GM19240 (cell line): ENCODE measurements at regions not wholly inside any gene's neighbourhood (a gene's known extent, or its start where the extent isn't known, plus 50 kb on each side); places are given as distances from the start of the nearest gene placed in this dataset.
A peak's percentile ranks its signal among the peaks of the same experiment; 100 is the strongest.

ENCODE experiments used
- DNase-seq: peaks from one replicate; pipeline ENCODE4 v3.0.0; 2011; ENCODE audit warnings: low spot score; ENCODE audit not compliant: insufficient read length

DNA sequence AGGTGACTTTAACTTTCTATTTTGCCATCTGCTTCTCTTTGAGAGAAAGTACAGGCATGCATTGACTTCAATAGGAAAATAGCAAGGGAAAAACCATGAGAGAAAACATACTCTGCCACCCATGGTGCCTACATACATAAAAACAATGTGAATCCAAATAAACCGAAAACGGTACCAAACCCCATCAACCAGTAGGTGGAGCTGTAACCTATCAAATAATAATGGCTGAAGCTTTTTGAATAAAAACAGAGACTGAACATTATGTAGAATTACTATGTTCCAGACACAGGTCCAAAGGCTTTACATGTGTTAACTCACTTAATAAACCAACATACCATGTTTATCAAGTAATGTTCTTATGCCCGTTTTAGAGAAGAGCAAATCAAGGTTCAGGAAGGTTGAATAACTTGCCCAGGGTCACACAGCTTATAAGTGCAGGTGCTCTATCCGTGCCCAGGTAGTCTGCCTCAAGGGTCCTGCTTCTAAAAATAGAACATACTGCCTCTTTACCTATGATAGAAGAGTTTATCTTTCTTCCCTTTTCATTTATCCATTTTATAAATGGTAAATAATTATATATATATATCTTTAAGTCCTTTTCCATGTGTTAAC, 293.9 kb upstream of the SYT4 start:
- DNase-seq = peak; percentile 4

DNA sequence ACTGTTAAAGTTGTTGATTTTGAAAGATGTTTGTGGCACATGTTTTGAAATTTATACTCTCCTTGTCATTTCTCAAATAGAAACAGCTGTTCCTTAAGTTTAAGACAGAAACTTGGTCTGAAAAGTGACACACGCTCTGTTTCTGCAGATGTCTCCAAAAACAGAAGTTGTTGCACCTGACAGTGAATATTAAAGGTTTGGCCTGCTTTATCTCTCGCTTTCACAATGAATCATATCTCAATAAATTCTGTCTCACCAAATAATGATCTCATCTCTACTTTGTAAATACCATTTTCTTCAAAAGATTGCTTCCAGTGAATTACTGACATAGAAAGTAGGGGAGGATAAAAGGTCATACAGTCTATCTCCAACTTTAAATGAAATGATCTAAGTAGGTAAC, 294.9 kb upstream of the SYT4 start:
- no peak for DNase-seq

GRCh38 chr18:43574974-43575373, 297.7 kb upstream of the SYT4 start:
- DNase-seq = no peak

- DNase-seq = no peak
Measured at GRCh38 chr18:43578211-43578610, 300.9 kb upstream of the SYT4 start.

DNA sequence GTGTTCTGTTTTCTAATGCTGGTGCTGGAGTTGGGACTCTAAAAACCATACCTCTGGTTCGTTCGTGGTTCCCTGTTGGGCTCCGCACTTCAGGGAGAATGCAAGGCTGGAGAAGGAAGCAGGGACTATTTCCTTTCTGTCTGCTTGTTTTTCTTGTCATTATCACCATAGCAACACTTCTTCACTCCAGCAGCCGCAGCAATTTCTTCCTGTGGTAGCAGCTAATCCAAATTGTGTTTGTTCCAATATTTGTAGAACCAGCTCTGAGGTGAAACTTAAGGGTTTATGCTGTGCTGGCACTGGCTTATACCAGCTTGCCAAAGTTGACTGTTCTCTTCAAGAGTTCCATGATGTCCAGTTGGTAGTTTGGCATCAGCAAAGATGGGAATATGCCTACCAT, 301.4 kb upstream of the SYT4 start:
- no peak for DNase-seq

DNA sequence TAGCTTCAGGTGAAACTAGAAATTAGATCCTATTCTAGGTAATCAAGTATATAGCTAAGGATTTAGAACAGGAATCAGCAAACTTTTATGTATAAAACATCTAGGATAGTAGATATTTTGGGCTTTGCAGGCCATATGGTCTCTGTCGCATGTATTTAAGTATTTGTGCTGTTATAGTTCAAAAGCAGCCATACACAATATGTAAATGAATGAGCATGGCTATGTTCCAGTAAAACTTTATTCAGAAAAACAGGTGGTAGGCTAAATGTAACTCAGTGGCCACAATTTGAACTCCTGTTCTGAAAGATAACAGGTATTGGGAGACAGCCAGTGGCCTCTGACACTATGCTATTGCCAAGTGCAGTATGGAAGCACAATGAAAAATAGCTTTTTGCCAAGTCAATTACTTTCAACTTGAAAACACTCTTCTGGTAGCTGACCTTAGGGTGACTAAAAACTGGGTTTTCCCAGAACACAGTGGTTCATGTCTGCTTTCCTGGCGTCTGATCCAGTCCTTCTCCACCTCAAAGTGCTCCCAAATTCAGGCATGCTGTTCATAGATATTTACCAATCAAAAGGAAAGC, 304.7 kb upstream of the SYT4 start:
- no peak for DNase-seq

GRCh38 chr18:43587538-43588153, 310.4 kb upstream of the SYT4 start:
- no peak for DNase-seq

DNA sequence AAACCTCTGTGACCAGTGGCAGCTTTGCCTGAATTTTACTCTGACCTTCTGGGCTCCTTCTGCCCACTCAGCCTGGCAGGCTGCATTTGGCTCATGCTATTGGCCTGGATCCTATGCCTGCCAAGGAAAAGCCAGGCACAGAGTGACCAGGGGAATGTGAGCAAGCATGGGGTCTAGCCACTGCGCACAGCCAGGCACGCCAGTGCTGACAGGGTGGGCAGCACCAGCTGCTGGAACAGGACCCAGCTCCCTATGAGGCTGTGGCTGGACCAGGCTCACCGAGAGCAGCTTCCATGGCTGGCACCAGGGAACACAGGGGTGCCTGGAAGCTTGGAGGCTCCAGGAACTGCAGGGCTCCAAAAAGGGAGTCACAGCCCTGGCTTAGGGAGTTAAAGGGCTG, 311.5 kb upstream of the SYT4 start:
- DNase-seq = no peak

- no peak for DNase-seq
Measured at GRCh38 chr18:43589611-43590151, 312.4 kb upstream of the SYT4 start.

GRCh38 chr18:43590182-43590903, 313.1 kb upstream of the SYT4 start:
- no peak for DNase-seq

GRCh38 chr18:43592269-43592668, 315.0 kb upstream of the SYT4 start:
- no peak for DNase-seq

- DNase-seq = peak; percentile 1
Measured at GRCh38 chr18:43596105-43596712, 318.9 kb upstream of the SYT4 start.

DNA sequence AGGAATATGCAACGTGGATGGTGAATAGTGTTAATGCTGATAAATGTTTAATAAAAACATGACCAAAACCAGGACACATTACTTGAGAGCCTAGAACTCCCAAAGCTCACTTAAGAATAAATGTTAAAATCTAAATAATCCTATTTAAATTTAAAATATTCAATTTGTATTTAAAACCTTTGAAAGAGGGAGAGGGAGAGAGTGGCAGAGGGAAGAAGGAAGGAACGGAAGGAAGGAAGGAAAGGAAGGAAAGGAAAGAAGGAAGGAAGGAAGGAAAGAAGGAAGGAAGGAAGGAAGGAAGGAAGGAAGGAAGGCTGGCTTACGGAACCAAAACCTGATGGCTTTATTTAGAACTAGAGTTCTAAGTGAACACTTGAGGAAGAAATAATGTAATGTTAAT, 324.1 kb upstream of the SYT4 start:
- no peak for DNase-seq

DNA sequence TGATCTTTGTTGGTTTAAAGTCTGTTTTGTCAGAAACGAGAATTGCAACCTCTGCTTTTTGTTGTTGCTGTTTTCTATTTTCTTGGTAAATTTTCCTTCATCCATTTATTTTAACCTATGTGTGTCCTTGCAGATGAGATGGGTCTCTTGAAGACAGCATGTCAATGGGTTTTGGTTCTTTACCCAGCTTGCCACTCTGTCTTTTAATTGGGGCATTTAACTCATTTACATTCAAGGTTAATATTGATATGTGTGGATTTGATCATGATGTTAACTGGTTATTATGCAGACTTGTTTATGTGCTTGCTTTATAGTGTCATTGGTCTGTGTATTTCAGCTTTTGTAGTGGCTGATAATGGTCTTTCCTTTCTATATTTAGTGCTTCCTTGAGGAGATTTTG, 327.9 kb upstream of the SYT4 start:
- no peak for DNase-seq

DNA sequence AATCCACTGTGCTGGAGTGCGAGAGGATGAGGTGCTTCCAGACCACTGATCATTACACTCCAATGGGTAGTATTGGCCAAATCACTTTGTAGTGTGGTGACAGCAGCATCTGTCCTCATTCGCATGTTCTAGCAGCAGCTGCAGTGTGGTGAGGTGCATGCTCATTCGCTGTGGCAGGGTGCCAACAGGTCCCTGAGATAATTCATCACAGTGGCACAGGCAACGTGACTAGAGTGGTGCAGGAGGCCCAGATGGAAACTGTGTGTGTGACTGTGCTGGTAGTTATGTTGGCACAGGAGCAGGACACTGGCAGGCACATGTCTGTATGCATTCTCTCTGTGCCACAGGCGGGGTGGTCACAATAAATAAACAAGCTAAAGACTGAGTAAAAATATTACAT, 329.5 kb upstream of the SYT4 start:
- DNase-seq = no peak

DNA sequence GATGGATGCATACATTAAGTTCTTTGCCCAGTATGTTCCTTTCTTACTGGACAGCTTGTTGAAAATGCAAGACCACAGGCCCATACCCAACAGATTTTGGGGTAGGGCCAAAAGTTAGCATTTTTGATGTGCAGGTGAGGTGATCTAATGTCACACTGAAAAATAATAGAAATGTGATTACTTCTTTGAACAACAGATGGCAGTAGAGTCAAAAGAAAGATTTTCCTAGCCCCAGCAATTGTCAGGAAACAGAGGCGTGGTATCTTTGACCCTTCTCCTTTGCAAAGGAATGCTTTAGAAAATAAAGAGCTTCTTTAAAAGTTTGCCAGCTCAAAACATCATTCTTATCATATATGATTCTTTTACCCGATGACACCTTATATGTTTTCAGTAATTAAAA, 343.6 kb upstream of the SYT4 start:
- no peak for DNase-seq

GRCh38 chr18:43622024-43622423, 344.7 kb upstream of the SYT4 start:
- DNase-seq = no peak

DNA sequence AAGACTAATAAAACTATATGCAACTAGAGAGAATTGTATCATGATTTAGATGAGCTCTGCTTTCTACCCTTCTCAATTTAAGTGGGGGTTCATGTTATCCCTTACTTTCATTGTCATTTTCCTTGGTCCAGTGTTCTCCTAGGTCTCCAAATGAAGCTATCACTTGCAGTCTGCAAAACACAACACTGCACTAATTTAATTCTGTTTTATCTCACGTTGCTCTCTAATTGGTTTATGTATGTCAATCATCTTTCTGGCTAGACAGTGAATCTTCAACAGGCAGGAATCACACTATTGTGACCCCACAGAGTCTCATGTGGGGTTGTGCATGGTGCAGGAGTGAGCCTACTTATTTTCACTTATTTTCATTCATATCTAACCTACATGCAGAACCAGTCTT, 348.3 kb upstream of the SYT4 start:
- no peak for DNase-seq

DNA sequence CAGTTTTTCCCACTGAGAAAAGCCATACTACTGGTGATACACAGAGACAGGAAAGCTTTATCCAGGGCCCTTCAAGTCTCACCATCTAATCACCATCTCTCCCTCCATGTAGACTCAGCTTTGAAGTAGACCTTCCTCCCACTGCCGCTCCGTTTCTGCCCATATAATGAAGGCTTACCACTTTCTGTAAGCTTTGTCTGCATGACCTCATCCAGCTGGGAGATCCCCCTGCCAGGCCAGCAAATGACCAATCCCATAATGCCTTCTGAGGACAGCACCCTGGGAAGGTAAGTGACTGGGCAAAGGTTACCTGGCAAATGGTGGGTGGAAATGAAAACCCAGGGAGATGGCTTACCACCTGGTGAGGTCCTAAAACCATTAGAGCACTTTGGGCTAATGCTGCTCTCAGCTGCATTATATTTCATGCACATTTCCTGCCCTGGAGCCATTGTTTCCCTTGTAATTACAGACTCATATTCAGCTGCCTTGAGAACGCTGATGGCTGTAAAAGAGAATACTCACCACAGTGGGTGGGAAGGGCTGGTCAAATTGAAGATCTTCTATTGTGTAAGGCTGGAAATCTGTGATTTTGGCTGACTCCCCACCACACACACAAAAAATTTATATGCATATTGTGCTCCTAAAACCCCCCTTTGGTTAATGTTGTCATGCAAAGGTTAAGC, 350.7 kb upstream of the SYT4 start:
- no peak for DNase-seq

DNA sequence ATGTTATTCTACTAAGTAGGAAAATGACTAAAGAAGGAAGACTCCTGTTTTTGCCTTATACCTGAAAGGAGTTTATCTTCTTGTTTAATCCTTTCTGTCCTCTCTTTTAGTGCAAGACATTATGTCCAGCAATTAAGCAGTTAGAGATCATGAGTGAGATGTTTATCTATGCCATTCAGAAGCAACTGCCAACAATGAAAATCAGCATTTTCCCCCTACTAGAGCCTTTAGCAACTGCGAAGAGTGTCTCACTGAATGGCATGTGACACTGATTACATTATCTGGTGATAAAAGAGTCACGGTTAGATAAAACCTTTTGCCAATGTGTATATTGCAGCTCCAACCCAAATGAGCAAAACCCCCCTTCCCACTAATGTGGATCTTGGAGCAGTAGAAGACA, 357.7 kb upstream of the SYT4 start:
- no peak for DNase-seq

GRCh38 chr18:43635397-43635796, 358.1 kb upstream of the SYT4 start:
- DNase-seq = no peak
